Ectodermal cell (in vitro differentiated cells): ENCODE measurements at regions not wholly inside any gene's neighbourhood (a gene's known extent, or its start where the extent isn't known, plus 50 kb on each side); places are given as distances from the start of the nearest gene placed in this dataset.

Source experiments
- H3K27ac ChIP-seq: 2 replicates; pipeline ENCODE4 v1.7.0; 2013; ENCODE audit warnings: mild to moderate bottlenecking, low read depth, low read length; ENCODE audit not compliant: insufficient read depth, poor library complexity, severe bottlenecking
- H3K27me3 ChIP-seq: 2 replicates; pipeline ENCODE4 v1.7.0; 2013; ENCODE audit warnings: mild to moderate bottlenecking, low read length; ENCODE audit not compliant: insufficient read depth, control insufficient read depth, poor library complexity, severe bottlenecking
- H3K36me3 ChIP-seq: one replicate; pipeline ENCODE4 v1.7.0; 2013; ENCODE audit warnings: low read length; ENCODE audit not compliant: control insufficient read depth, insufficient read depth
- H3K4me1 ChIP-seq: one replicate; pipeline ENCODE4 v1.7.0; 2013; ENCODE audit warnings: low read length; ENCODE audit not compliant: control insufficient read depth, insufficient read depth
- H3K4me3 ChIP-seq: 2 replicates; pipeline ENCODE4 v1.7.0; 2013; ENCODE audit warnings: low read depth, low read length, control low read depth; ENCODE audit not compliant: insufficient read depth
- H3K9me3 ChIP-seq: 2 replicates; pipeline ENCODE4 v1.7.0; 2013; ENCODE audit warnings: mild to moderate bottlenecking, low read length, moderate library complexity; ENCODE audit not compliant: control insufficient read depth
- WGBS, 2 experiments: methylation state at CpG; one replicate each; pipeline ENCODE4 v1.1.7; 2013; ENCODE audit warnings: missing lambda C conversion rate in 2 of 2; 5-methylcytosine and 5-hydroxymethylcytosine counted together

DNA sequence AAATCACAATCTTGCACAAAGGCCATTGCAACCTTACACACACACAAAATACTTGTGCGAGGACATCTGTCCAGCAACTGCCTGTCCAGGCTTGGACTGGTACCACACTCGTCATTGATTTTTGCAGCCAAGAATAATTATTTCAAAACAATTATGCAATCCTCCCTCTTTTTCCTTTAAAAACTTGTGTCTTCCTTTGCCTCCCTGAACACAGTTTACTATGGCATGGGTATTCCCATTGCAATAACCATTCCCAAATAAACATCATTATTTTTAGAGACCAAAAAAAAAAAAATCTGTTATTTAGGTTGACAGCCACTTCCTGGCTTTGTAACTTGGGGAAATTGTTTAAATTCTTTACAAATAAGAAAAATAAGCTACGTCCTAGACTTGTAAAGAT is 54.0 kb downstream of the C11orf91 start:
- H3K4me3 ChIP-seq = no peak overlapping the region
- H3K4me1 ChIP-seq = no peaks in the 10 kb centered on the region
- no peaks in the 10 kb centered on the region for H3K36me3 ChIP-seq
- no peaks in the 10 kb centered on the region for H3K27me3 ChIP-seq
- H3K9me3 ChIP-seq = no peaks in the 10 kb centered on the region
- H3K27ac ChIP-seq = no peak overlapping the region
- 62 to 64% methylated on average over 3 of the region's 3 CpGs for WGBS, 2 experiments

- no peak overlapping the region for H3K4me3 ChIP-seq
- H3K27ac ChIP-seq = no peak overlapping the region
- H3K36me3 ChIP-seq = no peaks in the 10 kb centered on the region
- H3K27me3 ChIP-seq = no peaks in the 10 kb centered on the region
- 92 to 96% methylated on average over 4 of the region's 4 CpGs for WGBS, 2 experiments
- no peaks in the 10 kb centered on the region for H3K4me1 ChIP-seq
- H3K9me3 ChIP-seq = no peaks in the 10 kb centered on the region
Measured at GRCh38 chr11:33646168-33646567, 54.5 kb downstream of the C11orf91 start.

DNA sequence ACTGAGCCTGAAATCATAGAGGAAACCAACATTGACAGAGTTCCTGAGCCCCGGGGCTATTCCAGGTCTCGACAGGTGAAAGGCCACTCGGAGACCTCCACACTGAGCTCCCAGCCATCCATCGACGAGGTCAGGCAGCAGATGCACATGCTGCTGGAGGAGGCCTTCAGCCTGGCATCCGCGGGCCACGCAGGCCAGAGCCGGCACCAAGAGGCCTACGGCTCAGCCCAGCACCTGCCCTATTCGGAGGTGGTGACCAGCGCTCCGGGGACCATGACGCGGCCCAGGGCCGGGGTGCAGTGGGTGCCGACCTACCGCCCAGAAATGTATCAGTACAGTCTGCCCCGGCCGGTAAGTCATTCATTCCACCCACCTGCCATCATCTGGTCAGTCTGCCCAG is 54.9 kb downstream of the C11orf91 start:
- 96% methylated on average over 20 of the region's 20 CpGs for WGBS, 2 experiments
- no peaks in the 10 kb centered on the region for H3K4me1 ChIP-seq
- H3K36me3 ChIP-seq = no peaks in the 10 kb centered on the region

GRCh38 chr11:33643167-33643824 is 57.3 kb downstream of the C11orf91 start:
- no peaks in the 10 kb centered on the region for H3K9me3 ChIP-seq
- no peak overlapping the region for H3K27ac ChIP-seq
- no peak overlapping the region for H3K4me3 ChIP-seq
- WGBS, 2 experiments = 78 to 84% methylated on average over 2 of the region's 3 CpGs
- no peaks in the 10 kb centered on the region for H3K27me3 ChIP-seq
- no peaks in the 10 kb centered on the region for H3K4me1 ChIP-seq
- no peaks in the 10 kb centered on the region for H3K36me3 ChIP-seq

More for the DNA sequence above, 54.9 kb downstream of the C11orf91 start:
- H3K4me3 ChIP-seq = no peak overlapping the region
- no peaks in the 10 kb centered on the region for H3K9me3 ChIP-seq
- no peaks in the 10 kb centered on the region for H3K27me3 ChIP-seq
- H3K27ac ChIP-seq = no peak overlapping the region

- no peaks in the 10 kb centered on the region for H3K36me3 ChIP-seq
- no peak overlapping the region for H3K27ac ChIP-seq
- no peak overlapping the region for H3K4me3 ChIP-seq
- no peaks in the 10 kb centered on the region for H3K4me1 ChIP-seq
- H3K27me3 ChIP-seq = no peaks in the 10 kb centered on the region
- 90 to 94% methylated on average over 8 of the region's 8 CpGs for WGBS, 2 experiments
- no peaks in the 10 kb centered on the region for H3K9me3 ChIP-seq
Measured at GRCh38 chr11:33642461-33643166, 58.0 kb downstream of the C11orf91 start.

GRCh38 chr11:33640730-33641371 is 59.8 kb downstream of the C11orf91 start:
- H3K4me1 ChIP-seq = no peaks in the 10 kb centered on the region
- no peaks in the 10 kb centered on the region for H3K36me3 ChIP-seq
- WGBS, 2 experiments = 87 to 90% methylated on average over 6 of the region's 8 CpGs

GRCh38 chr11:33638608-33639007 is 62.0 kb downstream of the C11orf91 start:
- Histone ChIP-seq H3K4me1 (no peaks in the 10 kb centered on the region), H3K4me3 (no peak overlapping the region), H3K9me3 (no peaks in the 10 kb centered on the region), H3K36me3 (no peaks in the 10 kb centered on the region), H3K27ac (no peak overlapping the region), H3K27me3 (no peaks in the 10 kb centered on the region)
- whole genome bisulfite sequencing, 2 experiments = 75% methylated on average over 1 of the region's 1 CpG; no CpG with 5 or more reads in 1 of the 2 experiments

More at GRCh38 chr11:33640730-33641371, 59.8 kb downstream of the C11orf91 start:
- Histone ChIP-seq H3K27ac (no peak overlapping the region), H3K9me3 (no peaks in the 10 kb centered on the region), H3K27me3 (no peaks in the 10 kb centered on the region), H3K4me3 (no peak overlapping the region)

DNA sequence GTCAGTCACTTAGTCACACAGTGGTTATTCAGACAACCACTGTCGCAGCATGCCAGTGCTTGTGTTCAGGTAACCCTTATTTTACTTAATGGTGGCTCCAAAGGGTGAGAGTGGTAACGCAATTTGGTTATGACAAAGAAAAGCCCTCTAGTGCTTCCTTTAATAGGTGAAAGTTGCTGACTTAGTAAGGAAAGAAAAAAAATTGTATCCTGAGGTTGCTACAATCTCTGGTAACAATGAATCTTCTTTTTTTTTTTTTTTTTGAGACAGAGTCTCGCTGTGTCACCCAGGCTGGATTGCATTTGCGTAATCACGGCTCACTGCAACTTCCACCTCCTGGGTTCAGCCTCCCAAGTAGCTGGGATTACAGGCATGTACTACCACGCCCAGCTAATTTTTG is 64.5 kb downstream of the C11orf91 start:
- 95 to 98% methylated on average over 6 of the region's 6 CpGs for WGBS, 2 experiments
- H3K9me3 ChIP-seq = no peaks in the 10 kb centered on the region
- no peaks in the 10 kb centered on the region for H3K27me3 ChIP-seq
- H3K4me3 ChIP-seq = no peak overlapping the region
- no peaks in the 10 kb centered on the region for H3K36me3 ChIP-seq
- no peaks in the 10 kb centered on the region for H3K4me1 ChIP-seq
- H3K27ac ChIP-seq = no peak overlapping the region

DNA sequence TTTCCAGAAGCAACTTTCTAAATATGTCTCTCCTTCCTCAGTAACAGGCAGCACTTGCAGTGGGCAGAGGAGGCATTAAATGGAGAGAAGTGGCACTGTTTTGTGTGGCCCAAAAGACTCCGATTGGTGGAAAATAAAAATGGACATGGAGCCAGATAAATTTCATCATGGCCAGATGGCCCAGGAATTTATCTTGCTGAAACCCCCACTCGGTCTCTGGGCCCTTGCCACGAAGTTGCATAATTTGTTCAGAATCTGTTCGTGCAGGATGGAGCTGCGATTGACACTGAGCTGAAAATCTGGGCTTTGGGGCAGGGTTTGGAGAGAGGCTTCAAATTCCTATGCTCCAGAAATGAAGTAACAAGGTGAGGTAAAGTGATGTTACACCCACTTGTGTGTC is 65.5 kb downstream of the C11orf91 start:
- WGBS, 2 experiments = 95 to 96% methylated on average over 5 of the region's 5 CpGs
- H3K4me3 ChIP-seq = no peak overlapping the region
- H3K36me3 ChIP-seq = no peaks in the 10 kb centered on the region
- H3K27me3 ChIP-seq = no peaks in the 10 kb centered on the region
- no peaks in the 10 kb centered on the region for H3K9me3 ChIP-seq
- H3K4me1 ChIP-seq = no peaks in the 10 kb centered on the region
- H3K27ac ChIP-seq = no peak overlapping the region

DNA sequence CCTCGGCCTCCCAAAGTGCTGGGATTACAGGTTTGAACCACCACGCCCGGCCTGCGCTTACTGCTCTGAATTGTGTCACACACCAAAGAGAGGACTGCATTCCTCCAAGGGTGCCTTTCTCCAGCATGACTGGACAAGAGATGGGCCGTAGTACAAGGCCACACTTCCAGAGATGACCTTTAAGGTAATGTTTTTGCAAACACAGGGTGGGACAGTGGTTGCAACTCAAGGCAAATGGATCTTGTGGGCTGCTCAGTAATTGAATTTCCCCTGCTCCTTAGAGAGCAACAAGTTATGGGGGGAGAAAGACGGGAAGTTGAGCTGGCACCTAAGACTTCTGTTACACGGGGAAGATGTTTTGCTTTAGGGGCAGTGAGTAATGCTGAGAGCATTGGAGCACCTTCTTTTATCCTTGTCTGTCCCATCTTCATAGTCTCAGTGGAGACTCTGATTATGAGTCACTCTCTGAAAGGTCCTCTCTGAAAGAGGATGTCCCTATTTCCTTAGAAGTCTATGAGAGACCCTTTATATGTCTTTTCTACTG is 66.3 kb downstream of the C11orf91 start:
- Histone ChIP-seq H3K9me3 (no peaks in the 10 kb centered on the region), H3K4me1 (no peaks in the 10 kb centered on the region), H3K27me3 (no peaks in the 10 kb centered on the region), H3K27ac (no peak overlapping the region), H3K4me3 (no peak overlapping the region), H3K36me3 (no peaks in the 10 kb centered on the region)
- 85 to 91% methylated on average over 7 of the region's 7 CpGs for WGBS, 2 experiments
